ENCODE measurements at regions not wholly inside any gene's neighbourhood (a gene's known extent, or its start where the extent isn't known, plus 50 kb on each side); places are given as distances from the start of the nearest gene placed in this dataset.

DNA sequence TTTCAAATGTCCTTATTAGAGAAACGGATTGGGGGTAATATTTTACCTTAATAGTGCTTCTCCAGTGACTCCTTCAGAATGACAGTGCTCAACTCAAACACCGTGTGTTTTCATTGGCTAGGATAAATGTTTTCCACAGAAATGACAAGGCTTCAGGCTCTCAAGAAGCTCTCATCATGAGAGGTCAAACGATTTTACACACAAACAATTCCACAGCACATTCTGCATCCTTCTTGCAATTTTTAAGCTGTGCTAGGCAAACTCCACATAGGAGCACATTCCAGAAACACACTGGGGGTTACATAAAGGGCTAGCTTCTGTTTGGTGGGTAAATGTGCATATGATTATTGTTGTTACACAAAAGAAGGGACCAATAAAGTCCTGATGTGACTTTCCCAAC lies 75.5 kb upstream of the IPO9 start:
- no peak for DNase-seq

DNA sequence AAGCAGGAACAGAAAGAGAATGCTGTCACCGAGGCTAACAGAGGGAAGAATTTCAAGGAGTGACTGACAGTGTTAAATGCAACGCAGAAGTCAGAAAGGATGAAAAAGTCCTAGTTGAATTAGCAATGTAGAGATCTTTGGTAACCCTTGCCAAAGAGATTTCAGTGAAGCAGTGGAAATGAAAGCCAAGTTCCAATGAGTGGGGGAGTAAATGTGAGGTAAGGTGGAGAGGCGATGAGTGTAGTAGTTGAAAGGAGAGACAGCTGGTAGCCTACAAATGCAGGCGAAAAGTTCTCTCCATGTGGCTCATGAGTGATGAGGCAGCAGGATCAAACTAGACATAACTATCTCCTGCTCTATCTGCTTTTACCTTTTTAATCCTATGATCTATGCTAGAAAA lies 74.6 kb upstream of the IPO9 start:
- DNase-seq, result no peak

DNA sequence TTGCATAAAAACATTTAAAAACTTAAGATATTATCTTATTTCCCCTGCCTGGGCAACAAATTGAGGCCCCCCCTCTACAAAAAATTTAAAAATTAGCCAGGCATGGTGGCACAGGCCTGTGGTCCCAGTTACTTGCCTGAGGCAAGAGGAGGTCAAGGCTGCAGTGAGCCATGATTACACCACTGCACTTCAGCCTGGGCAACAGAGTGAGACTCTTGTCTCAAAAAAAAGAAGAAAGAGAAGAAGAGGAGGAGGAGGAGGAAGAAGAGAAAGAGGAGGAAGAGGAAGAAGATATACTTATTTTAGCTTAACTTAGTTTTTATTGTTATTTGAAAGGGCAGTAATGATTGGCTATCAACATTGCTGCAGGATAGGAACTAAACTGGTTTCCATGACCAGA lies 73.8 kb upstream of the IPO9 start:
- DNase-seq, result no peak

DNA sequence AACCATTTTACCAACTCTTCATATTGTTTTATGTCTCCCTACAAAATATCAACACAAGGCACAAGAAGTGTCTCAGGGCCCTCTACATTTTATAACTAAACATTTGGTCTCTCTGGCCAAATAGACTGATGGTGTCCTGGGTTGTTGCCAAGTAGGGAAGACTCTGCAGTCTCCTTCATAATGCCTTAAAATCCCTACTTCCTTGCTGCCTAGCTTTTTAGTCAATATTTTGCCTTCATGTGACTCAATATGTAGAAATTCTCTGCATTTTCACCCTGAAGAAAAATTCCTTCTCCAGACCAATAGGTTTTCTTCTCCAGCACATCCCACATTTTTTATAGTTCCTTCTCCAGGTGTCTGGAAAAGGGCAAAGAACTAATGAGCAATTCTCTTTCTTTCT lies 72.6 kb upstream of the IPO9 start:
- DNase-seq, result no peak

DNA sequence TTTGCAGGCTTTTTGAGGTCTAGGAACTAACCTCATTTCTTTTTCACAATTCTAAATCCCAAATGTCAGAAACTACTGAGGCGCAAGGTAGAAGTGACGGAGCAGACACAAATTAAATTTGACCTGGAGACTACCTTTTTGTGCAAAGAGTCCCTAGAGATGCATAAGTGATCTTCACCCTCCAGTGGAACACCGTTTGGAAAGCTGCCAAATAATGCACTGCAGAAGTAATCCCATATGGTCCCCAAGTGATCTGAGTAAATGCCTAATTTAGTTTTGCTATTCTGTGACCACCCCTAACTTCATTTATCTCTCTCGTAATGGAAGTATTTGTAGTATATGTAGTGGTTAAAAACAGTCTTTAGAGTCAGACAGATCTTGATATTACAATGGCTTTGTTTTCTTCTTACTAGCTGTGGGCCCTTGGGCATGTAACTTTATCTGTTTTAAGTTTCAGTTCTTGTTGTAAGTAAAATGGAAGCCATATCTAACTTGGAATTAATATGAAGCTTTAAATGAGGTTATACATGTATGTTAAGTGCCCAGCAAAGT lies 70.4 kb upstream of the IPO9 start:
- peak; percentile 72 for DNase-seq

DNA sequence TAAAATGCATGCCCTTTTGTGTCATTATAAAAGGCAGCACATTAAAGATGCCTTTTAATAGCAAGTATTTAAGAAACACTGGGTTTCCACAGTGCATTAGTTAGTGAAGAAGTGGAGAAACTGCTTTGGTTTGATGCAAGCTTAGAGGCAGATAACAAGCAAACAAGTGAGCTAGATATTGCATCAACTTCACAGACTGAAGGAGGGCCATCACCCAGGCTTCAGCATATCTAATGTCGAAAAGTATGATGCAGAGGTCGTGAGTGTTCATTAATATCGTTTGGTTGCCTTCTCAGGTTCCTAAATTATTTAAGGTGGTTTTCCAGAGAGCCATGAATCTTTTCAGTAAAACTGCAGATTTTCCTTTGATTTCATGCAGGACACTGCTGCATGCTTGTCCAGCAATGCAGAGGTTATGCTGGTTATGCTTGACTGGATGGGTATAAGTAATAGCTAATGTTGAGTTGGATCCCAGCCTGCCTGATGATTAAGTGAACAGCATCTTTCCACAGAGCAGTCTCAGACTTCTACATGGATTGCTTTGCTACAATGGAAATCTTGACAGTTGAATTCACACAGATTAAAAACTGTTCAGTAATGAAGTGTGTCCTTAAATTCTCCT lies 69.7 kb upstream of the IPO9 start:
- DNase-seq, result no peak

DNA sequence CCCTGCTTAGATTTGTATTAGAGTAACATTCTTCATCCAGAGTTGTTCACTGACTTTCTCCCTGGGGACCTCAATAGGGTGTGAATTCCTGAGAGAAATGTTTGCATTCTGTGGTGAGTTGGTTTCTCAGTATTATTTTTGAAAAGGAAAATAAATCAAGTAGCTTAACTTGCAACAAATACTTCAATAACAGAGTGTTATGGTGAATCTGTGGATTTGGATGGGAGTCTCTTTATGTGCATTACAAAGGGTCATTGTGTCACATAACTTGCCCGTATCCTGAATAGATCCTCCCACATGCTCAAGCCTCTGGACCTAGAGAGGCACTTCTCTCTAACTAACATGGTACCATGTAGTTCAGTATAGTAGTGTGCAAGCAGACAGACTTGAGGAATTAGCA lies 68.4 kb upstream of the IPO9 start:
- DNase-seq, result no peak

DNA sequence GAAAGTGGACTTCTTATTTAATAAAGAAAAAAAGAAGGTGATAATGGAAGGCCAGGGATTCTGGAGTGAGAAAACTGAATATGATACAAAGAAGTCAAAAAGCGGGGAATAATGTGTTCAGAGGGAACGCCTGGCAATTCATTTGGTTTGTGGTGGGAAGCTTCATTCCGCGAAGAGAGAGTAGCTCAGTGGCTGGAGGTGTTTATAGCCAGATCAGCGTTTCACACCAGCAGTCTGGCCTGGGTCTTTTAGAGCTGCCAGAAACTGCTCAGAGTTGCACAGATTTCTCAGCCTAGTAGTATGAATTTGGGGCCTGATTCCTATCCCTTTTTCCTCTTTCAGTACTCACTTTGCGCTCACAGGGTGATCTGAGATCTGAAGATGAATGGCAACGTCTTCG lies 67.8 kb upstream of the IPO9 start:
- DNase-seq, result no peak

DNA sequence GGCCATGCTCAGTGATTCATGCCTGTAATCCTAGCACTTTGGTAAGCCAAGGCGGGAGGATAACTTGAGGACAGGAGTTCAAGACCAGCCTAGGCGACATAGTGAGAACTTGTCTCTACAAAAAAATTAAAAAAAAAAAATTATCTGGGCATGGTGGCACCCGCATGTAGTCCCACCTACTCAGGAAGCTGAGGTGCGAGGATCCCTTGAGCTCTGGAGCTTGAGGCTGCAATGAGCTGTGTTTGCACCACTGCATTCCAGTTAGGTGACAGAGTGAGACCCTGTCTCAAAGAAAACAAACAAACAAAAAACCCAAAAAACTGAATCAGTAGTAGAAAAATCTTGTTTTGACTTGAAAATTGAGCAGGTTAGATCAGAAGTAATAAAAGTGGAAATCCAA lies 67.1 kb upstream of the IPO9 start:
- DNase-seq, result no peak

DNA sequence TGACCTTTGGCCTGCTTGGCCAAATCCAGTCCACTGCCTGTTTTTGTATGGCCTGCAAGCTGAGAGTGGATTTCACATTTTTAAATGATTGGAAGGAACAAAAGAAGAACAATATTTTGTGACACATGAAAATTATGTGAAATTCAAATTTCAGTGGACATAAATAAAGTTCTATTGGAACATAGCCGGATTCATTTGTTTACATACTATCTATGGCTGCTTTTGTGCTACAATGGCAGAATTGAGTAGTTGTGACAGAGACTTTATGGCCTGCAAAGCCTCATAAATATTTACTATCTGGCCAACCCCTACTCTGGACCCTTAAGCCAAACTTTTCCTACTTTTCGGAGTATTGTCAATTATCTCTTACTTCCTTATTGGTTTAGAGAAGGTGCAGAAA lies 66.6 kb upstream of the IPO9 start:
- no peak for DNase-seq

DNA sequence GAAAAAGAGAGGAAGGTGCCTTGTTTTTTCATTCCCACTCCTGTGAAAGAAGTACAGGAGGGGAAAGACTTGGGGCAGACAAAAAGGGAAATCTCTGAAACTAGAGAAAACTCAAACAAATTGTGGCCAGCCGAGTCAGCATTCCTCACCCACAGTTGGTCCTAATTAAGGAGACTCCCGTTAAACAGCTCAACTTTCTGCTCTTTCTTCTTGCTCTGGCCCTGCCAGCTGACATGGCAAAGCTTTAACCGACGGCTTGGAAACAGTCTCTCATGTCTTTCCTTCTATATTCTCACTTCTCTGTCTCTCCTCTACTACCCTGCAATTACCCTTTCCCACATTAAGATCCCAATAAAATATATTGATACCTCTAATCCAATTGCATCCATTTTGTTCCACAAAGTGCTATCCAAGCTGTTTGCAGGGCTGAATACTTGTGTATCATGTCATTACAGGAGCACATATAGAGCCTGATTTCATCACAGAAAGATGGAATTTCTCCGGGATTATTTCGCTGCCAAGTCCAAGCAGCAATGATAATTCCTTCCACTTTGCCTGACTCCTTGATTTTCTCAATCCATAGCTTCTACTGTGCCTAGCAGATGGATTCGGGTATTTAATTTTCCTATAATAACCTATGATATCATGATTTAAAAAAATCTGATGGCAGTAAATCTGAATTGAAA lies 65.4 kb upstream of the IPO9 start:
- no peak for DNase-seq

DNA sequence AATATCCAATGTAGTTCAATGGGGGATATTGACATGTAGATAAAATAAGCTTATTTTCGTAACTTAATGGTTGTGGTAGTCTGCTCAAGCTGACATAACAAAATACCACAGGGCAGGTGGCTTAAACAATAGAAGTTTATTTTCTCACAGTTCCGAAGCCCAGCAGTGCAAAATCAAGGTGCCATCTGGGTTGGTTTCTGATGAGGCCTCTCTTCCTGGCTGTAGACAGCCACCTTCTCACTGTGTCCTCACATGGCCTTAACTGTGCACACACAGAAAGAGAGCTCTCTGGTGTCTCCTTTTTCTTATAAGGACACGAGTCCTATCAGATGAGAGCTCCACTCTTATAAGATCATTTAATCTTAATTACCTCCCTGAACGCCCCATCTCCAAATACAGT lies 64.8 kb upstream of the IPO9 start:
- DNase-seq, result no peak

DNA sequence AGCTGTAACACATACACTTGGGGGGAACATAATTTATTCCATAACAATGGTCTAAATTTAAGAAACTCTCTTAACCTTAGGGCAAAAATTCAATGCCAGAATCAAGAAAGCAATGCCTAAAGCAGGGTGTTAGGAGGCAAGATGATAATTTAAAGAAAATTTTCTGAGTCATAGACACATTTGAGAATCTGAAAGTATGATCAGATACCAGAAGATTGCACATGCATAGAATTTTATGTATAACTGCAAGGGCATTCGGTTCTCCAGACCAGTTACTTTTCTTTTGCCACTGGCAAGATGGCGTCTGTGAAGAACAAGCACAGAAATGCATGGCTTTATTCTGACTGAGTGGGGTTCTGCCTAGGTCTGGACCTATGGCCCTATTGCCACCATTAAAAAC lies 64.4 kb upstream of the IPO9 start:
- DNase-seq, result no peak

DNA sequence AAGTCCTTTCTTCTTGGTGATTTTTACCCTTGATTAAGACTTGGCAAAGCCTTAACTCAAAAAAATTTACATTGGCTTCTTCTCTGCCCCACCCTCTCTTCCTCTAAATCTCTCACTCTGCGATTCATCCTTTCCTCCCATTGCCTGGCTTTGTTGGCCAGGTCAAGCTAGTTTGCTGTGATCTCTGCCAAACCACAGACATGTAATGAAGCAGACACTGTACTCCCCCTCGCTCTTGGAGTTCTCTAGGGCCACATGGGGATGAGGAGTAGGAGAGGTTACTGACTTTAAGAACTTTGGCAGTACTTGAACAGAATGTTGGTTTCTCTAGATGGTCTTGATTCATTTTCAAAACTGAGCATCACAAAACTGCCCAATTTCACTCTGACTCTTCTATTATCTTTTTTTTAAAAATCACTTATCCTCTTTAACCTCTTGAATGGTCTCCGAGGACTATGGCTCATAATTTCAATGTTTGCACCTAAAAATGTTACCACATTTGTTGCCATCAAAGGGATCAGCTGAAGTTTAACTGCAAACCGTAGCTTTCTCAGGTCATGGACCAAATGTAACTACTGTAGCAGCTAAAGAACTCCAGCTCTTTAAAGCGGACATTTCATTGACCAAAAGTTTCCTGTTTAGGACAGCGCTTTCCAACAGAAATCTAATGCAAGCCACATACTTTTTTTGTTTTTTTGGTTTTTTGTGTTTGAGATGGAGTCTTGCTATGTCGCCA lies 62.7 kb upstream of the IPO9 start:
- no peak for DNase-seq

DNA sequence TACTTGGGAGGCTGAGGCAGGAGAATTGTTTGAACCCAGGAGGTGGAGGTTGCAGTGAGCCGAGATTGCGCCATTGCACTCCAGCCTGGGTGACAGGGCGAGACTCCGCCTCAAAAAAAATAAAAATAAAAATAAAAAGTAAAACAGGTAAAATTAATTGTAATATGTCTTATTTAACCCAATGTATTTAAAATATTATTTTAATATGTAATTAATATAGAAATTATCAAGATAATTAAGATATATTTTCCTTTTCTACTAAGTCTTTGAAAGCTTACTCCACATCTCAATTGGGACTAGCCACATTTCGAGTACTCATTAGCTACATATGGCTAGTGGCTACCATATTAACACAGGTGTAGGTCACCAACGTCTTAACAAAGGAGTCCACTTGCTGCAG lies 61.6 kb upstream of the IPO9 start:
- DNase-seq, result no peak

DNA sequence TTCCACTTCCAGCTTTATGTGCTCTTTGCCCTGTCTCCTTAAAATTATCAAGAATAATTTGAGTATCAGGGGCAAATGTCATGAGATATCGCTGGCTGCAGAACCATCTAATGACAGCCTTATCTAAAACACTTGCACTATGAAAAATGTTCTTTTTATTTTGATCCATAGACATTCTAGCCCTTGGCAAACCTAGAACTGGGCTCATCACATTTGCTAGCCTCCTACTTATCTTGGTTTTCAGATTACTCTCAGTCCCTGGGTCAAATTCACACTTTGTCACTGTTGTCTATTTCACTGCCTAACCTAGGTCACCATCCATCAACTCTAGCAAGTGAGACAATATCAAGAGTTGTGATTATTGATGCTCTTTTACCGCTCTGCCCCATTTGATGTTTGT lies 59.9 kb upstream of the IPO9 start:
- no peak for DNase-seq

DNA sequence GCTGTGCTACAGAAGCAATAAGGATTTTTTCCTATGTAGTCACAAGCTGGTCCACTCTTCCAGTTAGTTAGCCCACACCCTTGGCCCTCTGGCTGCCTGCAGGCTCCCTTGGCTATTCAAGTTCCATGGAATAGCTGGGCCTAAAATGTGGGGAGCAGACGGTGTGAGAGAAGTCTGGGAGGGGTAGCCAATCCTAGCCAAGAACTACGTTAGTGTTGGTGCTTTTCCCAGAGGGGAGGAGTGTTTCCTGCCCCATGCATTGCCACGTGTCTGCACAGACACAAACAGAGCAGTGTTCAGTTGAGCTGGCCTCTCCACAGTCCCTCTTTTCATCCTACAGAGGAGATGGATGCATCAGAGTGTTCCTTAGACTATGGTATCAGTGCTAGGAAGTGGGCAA lies 59.0 kb upstream of the IPO9 start:
- DNase-seq, result no peak

DNA sequence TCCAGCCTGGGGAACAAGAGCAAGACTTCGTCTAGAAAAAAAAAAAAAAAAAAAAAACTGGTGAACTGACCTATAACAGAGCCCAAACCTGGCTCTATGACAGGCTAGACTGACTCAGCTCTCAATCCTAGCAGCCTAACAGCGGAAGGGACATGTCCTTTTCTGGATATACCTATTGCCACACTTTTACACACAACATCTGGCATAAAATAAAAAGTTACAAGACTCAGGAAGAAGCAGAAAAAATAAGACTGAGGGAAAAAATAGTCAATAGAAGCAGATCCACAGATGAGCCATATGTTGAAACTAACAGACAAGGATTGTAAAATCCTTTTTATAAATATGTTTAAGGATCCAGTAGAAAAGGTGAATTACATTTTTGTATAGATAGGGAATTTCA lies 57.5 kb upstream of the IPO9 start:
- no peak for DNase-seq

DNA sequence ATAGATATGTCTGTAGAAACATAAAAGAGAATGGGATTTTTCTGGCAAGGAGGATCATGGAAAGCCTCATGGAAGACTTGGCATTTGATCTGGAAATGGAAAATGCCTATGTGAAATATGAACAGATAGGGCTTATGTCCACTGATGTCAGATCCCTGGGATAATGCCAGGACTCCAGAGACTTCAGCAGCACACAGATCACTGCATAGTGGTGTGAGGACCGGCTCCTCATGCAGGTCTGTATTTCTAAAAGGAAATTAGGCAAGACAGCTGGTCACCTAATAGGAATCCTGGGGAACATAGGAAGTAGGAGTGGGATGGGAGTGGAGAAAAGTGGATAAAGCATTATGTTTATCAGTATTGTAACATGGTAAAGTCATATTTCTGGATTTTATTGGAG lies 56.8 kb upstream of the IPO9 start:
- no peak for DNase-seq

DNA sequence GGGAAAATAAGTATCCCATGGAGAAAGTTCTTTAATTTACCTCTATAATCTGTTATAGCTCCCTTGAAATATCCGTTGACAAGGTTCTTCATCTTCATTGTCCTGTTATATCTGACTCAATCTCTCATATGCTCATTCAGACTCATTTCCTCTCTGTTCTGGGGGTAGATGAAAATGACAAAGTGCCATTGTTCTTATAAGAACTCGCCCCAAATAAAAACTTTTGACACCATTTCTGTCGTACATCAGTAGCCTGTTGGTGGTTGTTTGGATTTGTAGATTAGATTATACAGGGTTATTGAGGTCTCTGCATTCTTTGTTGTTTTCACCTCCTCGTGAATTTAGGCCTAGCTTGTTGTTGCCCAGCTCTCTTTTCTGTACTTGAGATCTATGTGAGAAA lies 55.2 kb upstream of the IPO9 start:
- DNase-seq, result no peak

DNA sequence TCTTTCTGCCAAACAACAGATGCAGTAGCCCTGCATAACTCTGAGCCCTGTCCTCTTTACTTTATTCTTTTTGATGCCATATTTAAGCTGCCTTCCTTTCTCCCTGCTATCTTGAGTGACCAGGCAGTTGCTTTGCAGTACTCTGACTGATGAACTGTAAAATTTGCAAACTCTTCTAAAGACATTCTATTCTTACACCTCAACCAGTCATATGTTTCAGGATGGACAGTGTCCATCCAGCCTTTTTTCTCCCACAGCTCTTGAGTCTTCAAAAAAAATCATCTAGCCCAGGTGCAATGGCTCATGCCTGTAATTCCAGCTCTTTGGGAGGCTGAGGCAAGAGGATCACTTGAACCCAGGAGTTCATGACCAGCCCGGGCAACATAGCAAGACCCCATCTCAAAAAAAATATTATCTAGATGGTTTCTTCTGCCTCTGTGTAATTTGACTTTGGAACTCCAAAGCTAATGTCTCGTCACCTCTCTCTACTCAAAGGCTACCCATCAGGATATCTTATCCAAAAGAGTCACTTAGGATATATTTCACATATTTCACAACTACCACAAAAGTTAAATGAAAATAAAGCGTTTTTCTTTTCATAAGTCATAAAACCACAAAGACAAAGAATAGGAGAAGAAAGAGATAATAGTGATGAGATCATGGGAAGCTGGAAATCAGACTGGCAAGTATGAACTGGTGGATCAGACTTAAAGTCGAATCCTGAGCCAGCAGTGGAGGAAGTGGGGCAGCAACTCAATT lies 54.6 kb upstream of the IPO9 start:
- DNase-seq, result no peak

DNA sequence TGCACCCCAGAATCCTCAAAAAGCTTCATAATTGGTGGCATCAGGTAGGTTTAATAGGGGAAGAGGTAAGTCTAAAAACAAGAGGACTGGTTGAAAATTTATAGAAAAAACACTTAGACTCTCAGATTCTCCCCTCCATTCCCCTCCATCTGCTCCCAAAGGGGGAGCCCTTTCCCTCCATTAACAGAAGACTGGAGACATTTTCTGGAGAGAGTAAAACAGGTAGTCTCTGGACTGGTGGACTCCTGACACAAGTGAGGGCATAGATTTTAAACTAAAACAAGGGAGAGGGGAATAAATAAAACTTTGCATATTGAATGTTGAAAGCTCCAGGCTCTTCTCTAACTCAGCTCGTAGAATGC lies 54.0 kb upstream of the IPO9 start:
- no peak for DNase-seq

DNA sequence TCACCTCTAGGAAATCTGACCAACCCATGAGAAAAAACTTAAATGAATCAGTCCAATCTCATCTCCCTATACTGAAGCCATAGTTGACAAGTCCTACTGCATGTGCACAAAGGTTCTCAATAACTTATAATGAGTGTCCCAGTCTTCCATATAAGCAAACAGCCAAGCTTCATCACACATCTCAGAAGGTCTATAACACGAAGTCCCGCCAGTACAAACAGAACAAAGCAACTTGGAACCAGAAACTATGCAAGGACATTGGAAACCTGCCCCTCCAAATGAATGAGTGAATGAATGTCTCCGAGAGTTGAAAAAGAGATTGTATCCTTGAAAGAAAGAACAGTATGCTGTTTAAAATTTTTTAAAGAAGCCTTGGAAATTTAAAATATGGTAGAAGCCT lies 53.6 kb upstream of the IPO9 start:
- no peak for DNase-seq

All from NCI-H345 (cell line).